ENCODE measurements at regions not wholly inside any gene's neighbourhood (a gene's known extent, or its start where the extent isn't known, plus 50 kb on each side); places are given as distances from the start of the nearest gene placed in this dataset.
"Not testable (repeated sequence)": the region's sequence is repeated elsewhere in the genome, so short reads cannot be mapped to it uniquely, and the experiment has no call there.

DNA sequence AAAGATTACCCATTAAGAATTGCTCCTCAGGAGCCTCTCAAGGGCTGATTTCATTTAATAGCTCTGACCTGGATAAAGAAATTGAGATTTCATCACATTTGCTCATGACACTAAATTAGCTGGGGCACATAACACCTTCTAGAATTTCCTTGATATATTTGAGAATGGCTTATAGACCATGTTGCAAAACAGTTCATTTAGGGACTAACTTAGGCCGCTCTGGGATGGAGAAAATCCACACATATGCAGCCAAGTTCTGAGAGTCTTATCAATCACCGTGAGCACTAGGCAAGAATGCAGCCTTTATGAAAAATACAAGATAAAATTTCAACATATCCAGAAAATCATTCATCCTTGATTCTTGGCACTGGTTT is 91.0 kb upstream of the MCHR2 start:
- DNase-seq, result no peak

DNA sequence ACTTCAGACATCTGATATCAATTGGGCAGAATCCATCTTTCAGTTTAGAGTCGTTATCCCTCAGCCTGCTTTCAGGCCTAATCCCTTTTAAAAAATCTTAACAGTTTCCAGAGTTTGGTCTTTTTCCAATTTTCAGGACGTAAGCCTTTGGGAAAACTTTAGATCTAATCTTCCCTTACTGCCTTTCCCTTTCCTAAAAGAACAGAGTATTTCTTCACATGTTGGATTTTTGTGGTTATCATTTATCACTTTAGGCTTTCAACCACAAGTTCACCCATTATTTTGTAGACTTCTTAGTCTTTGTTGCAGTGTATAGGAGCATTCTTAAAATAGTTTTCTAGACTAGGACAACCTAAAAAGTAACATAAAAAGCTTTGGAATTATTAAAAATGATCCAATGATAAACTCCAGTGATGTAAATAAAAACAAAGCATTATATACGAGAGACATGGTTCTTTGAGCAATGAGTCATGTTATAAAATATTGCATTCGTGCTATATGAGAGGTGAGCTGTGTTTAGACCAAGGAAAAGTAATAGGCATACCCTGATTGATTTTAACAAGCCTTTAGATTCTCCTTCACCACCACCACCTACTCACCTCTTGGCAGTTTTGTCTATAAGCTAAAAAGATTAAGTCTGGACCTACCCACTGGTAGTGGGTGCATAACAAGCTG is 90.4 kb upstream of the MCHR2 start:
- no peak for DNase-seq

DNA sequence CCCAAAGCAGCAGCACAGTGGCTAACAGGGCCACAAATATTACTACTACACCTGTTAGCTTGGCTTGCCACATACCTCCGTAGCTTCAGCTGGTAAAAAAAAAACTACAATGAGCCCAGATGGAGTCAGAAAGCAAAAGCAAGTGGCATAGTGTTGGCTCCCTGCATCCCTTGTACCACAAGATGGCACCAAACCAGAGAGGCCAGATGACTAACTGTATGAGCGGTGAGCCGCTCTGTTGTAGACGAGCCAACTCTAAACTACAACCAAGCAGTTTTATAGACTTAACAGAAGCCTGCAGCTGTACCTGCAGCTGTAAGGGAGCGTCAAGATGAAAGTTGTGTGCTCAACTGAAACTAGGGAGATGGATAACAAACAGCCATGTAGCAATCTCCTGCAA is 84.5 kb upstream of the MCHR2 start:
- DNase-seq, result no peak

DNA sequence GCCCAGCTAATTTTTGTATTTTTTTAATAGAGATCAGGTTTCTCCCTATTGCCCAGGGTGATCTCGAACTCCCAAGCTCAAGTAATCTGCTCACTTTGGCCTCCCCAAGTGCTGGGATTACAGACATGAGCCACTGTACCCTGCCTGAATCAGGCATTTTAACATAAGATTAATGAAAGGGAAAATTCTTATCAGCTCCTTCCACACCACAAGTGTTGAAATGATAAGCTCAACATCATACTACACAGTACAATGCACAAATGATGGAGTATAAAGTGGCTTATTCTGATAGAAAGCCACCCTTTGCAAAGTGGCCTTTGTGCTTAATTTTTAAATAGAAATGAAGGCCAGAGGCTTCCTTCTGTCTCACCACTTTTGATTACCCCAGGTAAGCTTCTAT is 71.3 kb upstream of the MCHR2 start:
- no peak for DNase-seq

DNA sequence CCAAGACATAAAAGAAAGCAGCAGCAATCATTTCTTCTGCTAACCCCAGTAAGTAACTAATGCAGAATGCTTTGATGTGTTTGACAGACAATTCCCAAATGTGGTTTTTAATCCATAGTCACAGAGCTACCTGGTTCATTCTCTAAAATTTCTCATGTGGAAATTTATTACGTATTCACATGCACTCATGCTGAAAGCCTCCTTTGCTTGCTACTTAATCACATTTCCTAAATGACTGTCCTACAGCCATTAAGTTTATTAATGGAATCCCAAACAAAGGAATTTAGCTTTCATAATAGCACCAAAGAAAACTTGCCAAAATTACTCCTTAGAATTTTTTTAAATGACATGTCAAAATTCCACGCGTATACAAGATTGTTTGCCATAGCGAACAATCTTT is 68.6 kb upstream of the MCHR2 start:
- DNase-seq, result no peak

DNA sequence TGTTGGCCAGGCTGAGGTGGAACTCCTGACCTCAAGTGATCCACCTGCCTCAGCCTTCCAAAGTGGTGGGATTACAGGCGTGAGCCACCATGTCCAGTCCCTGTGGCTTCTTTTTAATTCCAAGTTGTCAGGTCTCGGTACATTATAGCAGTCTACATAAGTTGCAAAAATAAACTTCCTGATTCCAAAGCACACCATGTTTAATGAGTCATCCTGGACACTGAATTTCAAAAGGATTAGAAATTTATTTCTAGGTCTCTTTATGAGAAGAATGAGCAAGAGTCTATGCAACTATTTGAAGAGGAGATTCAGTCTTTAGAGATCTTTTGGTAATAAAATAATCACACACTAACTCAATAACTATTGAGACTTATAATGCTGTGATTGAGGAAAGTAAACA is 63.9 kb upstream of the MCHR2 start:
- DNase-seq, result no peak

DNA sequence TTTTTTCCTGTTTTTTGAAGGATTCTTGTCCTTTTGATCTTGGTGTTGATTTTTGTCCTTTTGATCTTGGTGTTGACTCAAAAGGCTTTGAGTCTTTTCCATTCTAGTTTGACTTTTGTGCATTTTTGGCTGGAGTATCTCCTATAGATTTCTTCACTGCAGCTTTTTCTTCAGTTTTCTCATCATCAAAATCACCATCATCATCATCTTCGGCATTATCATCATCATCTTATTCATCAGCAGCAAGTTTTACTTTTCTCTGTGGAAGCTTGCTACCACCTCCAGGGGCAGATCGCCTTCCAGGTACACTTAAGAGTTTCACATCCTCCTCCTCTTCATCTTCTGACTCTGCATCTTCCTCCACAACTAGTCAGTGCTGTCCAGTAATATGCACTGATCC is 56.5 kb upstream of the MCHR2 start:
- no peak for DNase-seq

DNA sequence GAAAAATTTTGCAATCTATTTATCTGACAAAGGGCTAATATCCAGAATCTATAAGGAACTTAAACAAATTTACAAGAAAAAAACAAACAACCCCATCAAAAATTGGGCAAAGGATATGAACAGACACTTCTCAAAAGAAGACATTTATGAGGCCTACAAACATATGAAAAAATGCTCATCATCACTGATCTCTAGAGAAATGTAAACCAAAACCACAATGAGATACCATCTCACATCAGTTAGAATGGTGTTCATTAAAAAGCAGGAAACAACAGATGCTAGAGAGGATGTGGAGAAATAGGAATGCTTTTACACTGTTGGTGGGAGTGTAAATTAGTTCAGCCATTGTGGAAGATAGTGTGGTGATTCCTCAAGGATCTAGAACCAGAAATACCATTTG is 49.9 kb upstream of the MCHR2 start:
- not testable (repeated sequence) for DNase-seq

Data from NCI-H2029 treated with DMSO at 0.1 percent for 48 hours (cell line).